ENCODE measurements at regions not wholly inside any gene's neighbourhood (a gene's known extent, or its start where the extent isn't known, plus 50 kb on each side); places are given as distances from the start of the nearest gene placed in this dataset.

- no peaks in the 10 kb centered on the region for H3F3A ChIP-seq (ENCODE audit: insufficient read depth)
- H3K4me3 ChIP-seq (ENCODE audit: insufficient read depth, low read length, poor library complexity, severe bottlenecking): no peak overlapping the region
- no peak for TF ChIP-seq EZH2phosphoT487 (conservative IDR thresholded peaks at IDR 0.05; ENCODE audit: low read length)
- no peak for TF ChIP-seq CTCF (IDR thresholded peaks at IDR 0.05; ENCODE audit: insufficient read depth, low read length, poor library complexity, severe bottlenecking)
- no peak overlapping the region for H3K4me2 ChIP-seq (ENCODE audit: low read depth, low read length, poor library complexity, severe bottlenecking)
- no peak overlapping the region for H3K9ac ChIP-seq (ENCODE audit: low read length)
- no peaks in the 10 kb centered on the region for H3K79me2 ChIP-seq (ENCODE audit: insufficient read depth, low read length)
- H3K36me3 ChIP-seq (ENCODE audit: low read length): no peaks in the 10 kb centered on the region
- H3K27me3 ChIP-seq (ENCODE audit: low read length): no peaks in the 10 kb centered on the region
- no peaks in the 10 kb centered on the region for H4K20me1 ChIP-seq (ENCODE audit: low read depth, low read length)
- H3K9me2 ChIP-seq (replicated peaks; ENCODE audit: insufficient read depth, low read length): no peaks in the 10 kb centered on the region
- no peak overlapping the region for H2AFZ ChIP-seq (ENCODE audit: low read depth, low read length, severe bottlenecking)
- H3K9me3 ChIP-seq (ENCODE audit: insufficient read depth, low read length): no peaks in the 10 kb centered on the region
- no peak overlapping the region for H3K27ac ChIP-seq (ENCODE audit: low read depth, low read length)
Measured at GRCh38 chr4:54879576-54879975, 221.8 kb downstream of the KIT start.

DNA sequence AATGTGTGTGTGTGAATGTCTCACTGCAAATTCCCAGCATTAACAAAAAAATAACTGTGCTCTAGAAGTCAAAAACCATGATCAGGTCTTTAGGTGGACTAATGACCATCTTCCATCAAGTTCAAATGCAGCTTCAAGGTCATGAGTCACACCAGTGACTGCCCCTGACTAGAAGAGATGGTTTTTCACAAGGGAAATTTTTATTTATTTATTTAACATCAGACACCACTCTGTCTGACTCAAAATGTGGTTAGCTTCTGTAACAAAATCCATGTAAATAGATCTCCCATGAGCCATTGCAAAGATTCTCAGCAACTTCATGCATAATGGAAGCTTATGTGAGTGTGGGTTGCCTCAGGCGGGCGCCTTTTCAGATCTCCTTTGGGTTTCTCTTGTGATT lies 219.2 kb downstream of the KIT start:
- no peak overlapping the region for H3K27ac ChIP-seq (ENCODE audit: low read depth, low read length)
- H3K4me2 ChIP-seq (ENCODE audit: low read depth, low read length, poor library complexity, severe bottlenecking): no peak overlapping the region
- TF ChIP-seq EZH2phosphoT487 (conservative IDR thresholded peaks at IDR 0.05; ENCODE audit: low read length): no peak
- TF ChIP-seq CTCF (IDR thresholded peaks at IDR 0.05; ENCODE audit: insufficient read depth, low read length, poor library complexity, severe bottlenecking): no peak
- H3K27me3 ChIP-seq (ENCODE audit: low read length): no peaks in the 10 kb centered on the region
- H3K9me3 ChIP-seq (ENCODE audit: insufficient read depth, low read length): no peaks in the 10 kb centered on the region
- H3K4me3 ChIP-seq (ENCODE audit: insufficient read depth, low read length, poor library complexity, severe bottlenecking): no peak overlapping the region
- H3K9me2 ChIP-seq (replicated peaks; ENCODE audit: insufficient read depth, low read length): no peaks in the 10 kb centered on the region
- H3K36me3 ChIP-seq (ENCODE audit: low read length): no peaks in the 10 kb centered on the region
- no peaks in the 10 kb centered on the region for H3F3A ChIP-seq (ENCODE audit: insufficient read depth)
- H3K9ac ChIP-seq (ENCODE audit: low read length): no peak overlapping the region
- H3K79me2 ChIP-seq (ENCODE audit: insufficient read depth, low read length): no peaks in the 10 kb centered on the region
- no peaks in the 10 kb centered on the region for H4K20me1 ChIP-seq (ENCODE audit: low read depth, low read length)
- H2AFZ ChIP-seq (ENCODE audit: low read depth, low read length, severe bottlenecking): no peak overlapping the region

DNA sequence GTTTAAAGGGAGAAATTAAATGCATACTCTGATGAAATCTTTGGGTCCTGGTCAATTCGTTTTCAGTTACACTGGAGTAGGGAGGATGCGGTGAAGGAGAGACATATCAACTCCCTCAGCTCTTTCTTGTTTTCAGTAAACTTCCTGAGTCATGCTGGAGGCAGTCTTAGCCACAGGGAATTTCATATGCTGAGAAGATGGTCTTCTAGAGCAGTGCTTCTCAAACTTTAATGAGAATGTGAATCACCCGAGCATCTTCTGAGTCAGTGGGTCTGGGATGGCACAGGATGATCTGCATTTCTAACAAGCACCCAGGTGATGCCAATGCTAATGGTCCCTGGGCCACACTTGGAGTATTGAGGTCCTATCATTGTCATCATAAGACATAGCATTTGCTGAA lies 214.5 kb downstream of the KIT start:
- no peaks in the 10 kb centered on the region for H3K79me2 ChIP-seq (ENCODE audit: insufficient read depth, low read length)

More for the DNA sequence above, 214.5 kb downstream of the KIT start:
- Histone ChIP-seq H3K4me3 (ENCODE audit: insufficient read depth, low read length, poor library complexity, severe bottlenecking) (no peak overlapping the region), H3K9me2 (replicated peaks; ENCODE audit: insufficient read depth, low read length) (no peaks in the 10 kb centered on the region), H3K9ac (ENCODE audit: low read length) (no peak overlapping the region), H3K9me3 (ENCODE audit: insufficient read depth, low read length) (no peaks in the 10 kb centered on the region), H3K27me3 (ENCODE audit: low read length) (no peaks in the 10 kb centered on the region), H3K36me3 (ENCODE audit: low read length) (no peaks in the 10 kb centered on the region), H3K27ac (ENCODE audit: low read depth, low read length) (no peak overlapping the region), H3F3A (ENCODE audit: insufficient read depth) (no peaks in the 10 kb centered on the region), H3K4me2 (ENCODE audit: low read depth, low read length, poor library complexity, severe bottlenecking) (no peak overlapping the region), H2AFZ (ENCODE audit: low read depth, low read length, severe bottlenecking) (no peak overlapping the region), H4K20me1 (ENCODE audit: low read depth, low read length) (no peaks in the 10 kb centered on the region)
- TF ChIP-seq EZH2phosphoT487 (conservative IDR thresholded peaks at IDR 0.05; ENCODE audit: low read length): no peak
- TF ChIP-seq CTCF (IDR thresholded peaks at IDR 0.05; ENCODE audit: insufficient read depth, low read length, poor library complexity, severe bottlenecking): no peak

All from SU-DHL-6 (cell line).